GM18858 (cell line): ENCODE measurements at regions not wholly inside any gene's neighbourhood (a gene's known extent, or its start where the extent isn't known, plus 50 kb on each side); places are given as distances from the start of the nearest gene placed in this dataset.
"Not testable (repeated sequence)": the region's sequence is repeated elsewhere in the genome, so short reads cannot be mapped to it uniquely, and the experiment has no call there.

Experiments
- ATAC-seq: cut with Tn5 transposase; IDR thresholded peaks from one replicate; pipeline ENCODE4 v1.9.1; 2021; ENCODE audit not compliant: unreplicated experiment

GRCh38 chr6:156612361-156612760 lies 164.8 kb upstream of the ARID1B start:
- ATAC-seq, result no peak

DNA sequence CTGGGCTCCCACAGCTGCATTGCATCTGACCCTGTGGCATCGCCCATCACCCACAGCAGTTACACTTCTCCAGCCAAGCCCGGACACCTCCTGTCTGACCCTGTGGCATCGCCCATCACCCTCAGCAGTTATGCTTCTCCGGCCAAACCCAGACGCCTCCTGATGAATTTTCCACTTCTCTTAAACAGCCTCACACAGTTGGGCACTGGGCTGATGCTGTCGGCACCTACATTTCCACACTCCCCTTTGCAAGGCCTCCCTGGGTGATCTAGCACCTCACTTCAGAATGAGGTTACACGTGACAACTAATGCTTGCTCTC lies 175.2 kb upstream of the ARID1B start:
- no peak for ATAC-seq

- ATAC-seq, result no peak
Observed at GRCh38 chr6:156601152-156602065, 175.8 kb upstream of the ARID1B start.

- no peak for ATAC-seq
Observed at GRCh38 chr6:156600678-156601077, 176.5 kb upstream of the ARID1B start.

- ATAC-seq, result no peak
Observed at GRCh38 chr6:156599978-156600590, 177.1 kb upstream of the ARID1B start.

- ATAC-seq, result no peak
Observed at GRCh38 chr6:156599366-156599765, 177.8 kb upstream of the ARID1B start.

GRCh38 chr6:156598855-156599180 lies 178.4 kb upstream of the ARID1B start:
- no peak for ATAC-seq

DNA sequence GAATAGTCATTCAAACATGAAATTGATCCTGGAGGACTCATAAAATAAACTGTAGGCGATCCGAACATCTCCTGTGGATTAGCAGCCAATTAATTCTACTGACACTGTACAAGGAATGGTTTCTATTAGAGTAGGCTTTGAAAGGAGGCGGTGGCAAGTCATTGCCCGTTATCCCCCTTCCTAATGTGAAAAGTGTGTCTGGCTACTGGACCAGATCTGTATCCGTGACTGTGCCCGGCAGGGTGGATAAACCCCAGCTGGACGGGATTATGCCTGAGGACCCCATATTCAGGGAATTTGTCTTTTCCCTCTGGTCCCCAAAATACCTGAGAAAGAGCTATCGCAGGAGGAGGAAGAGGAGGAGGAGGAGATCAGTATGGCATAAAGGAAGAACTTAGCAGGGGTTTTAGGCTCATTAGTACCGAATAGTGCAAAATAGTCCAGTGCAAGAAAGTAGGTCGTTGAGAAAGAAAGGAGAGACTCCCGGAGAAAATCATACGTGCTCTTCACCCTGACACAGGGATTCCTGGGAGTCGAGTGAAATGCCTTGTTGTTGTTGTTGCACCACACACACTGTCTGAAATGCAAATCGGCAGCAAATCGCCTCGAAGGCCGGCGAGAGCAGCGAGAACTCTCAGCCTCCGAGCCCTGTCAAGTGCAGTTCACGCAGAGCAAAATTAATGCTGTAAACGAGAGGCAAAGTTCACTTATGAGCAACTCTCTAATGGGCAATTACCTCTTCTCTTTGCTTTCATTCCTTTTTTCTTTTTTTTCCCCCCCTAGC lies 178.9 kb upstream of the ARID1B start:
- ATAC-seq, result no peak

GRCh38 chr6:156597095-156597494 lies 180.1 kb upstream of the ARID1B start:
- no peak for ATAC-seq

DNA sequence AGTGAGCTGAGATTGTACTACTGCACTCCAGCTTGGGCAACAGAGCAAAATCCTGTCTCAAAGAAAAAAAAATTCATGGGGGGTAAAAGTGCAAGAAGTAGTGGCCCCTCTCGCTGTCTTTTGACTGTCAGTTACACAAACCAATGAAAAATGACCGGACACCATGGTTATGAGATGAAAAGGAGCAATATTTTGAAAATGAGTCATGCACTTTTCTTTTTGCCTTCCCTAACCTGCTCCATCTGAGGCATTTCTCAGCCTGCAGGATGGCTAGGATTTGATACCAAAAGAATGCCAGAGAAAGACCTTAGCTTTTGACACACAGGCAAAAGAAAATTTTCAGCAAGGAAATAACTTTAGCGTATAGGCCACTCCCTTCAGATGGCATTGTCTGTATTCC lies 181.7 kb upstream of the ARID1B start:
- ATAC-seq, result no peak

DNA sequence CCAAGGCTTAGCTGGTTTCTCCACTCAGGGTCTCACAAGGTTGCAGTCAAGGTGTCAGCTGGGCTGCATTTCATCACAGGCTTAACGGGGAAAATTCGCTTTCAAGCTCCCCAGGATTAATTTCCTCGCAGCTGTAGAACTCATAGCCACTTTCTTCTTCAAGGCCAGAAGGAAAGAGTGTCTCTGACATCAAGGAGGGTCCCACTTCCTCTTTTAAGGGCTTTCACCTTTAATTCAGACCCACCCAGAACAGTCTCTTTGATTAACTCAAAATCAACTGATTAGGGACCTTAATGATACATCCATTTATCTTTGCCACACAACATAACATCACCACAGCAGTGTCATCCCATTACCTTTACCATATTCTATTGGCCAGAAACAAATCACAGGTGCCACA lies 183.3 kb upstream of the ARID1B start:
- no peak for ATAC-seq

DNA sequence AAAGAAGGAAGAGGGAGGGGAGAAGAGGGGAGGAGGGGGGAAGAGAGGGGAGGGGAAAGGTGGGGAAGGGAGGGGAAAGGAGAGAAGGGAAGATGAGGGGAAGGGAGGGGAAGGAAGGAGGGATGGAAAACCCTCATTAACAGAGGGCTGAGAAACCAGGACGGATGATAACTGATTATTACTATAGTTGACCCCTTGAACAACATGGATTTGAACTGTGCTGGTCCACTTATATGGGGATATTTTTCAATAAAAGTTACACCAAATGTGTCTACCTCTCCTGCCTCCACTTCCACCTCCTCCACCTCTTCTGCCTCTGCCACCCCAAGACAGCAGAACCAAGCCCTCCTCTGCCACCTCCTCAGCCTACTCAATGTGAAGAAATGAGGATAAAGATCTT lies 184.1 kb upstream of the ARID1B start:
- no peak for ATAC-seq

- ATAC-seq, result no peak
Observed at GRCh38 chr6:156590482-156590881, 186.7 kb upstream of the ARID1B start.

DNA sequence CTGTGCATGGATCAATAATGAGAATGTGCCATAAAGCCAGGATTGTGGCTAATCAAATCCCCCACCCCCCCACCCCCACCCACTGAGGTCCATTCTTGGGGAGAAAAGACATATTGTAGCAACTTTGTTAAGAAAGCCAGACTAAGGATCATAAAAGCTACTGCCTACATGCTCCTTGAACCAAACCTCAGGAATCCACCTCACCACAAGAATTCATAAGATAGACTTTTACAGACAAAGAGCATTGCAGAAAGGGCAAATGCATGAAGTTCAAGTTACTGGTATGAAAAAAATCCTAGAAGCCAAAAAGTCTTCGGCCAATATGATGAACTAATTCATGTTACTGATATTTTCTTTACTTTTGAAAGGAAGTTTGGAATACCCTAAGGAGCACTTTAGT lies 187.9 kb upstream of the ARID1B start:
- no peak for ATAC-seq

- ATAC-seq, result no peak
Observed at GRCh38 chr6:156587751-156588301, 189.4 kb upstream of the ARID1B start.

GRCh38 chr6:156587071-156587470 lies 190.1 kb upstream of the ARID1B start:
- no peak for ATAC-seq

GRCh38 chr6:156585859-156586258 lies 191.3 kb upstream of the ARID1B start:
- ATAC-seq, result no peak

DNA sequence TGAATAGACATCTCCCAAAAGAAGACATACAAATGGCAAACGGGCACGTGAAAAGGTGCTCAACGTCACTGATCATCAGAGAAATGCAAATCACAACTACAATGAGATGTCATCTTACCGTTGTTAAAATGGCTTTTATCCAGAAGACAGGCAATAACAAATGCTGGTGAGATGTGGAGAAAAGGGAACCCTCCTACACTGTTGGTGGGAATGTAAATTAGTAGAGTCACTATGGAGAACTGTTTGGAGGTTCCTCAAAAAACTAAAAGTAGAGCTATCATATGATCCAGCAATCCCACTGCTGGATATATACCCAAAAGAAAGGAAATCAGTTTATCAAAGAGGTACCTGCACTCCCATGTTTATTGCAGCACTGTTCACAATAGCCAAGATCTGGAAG lies 193.1 kb upstream of the ARID1B start:
- ATAC-seq, result not testable (repeated sequence)

- ATAC-seq, result no peak
Observed at GRCh38 chr6:156583083-156583482, 194.1 kb upstream of the ARID1B start.

GRCh38 chr6:156582509-156582992 lies 194.6 kb upstream of the ARID1B start:
- ATAC-seq, result no peak

GRCh38 chr6:156579564-156579963 lies 197.6 kb upstream of the ARID1B start:
- ATAC-seq, result no peak

DNA sequence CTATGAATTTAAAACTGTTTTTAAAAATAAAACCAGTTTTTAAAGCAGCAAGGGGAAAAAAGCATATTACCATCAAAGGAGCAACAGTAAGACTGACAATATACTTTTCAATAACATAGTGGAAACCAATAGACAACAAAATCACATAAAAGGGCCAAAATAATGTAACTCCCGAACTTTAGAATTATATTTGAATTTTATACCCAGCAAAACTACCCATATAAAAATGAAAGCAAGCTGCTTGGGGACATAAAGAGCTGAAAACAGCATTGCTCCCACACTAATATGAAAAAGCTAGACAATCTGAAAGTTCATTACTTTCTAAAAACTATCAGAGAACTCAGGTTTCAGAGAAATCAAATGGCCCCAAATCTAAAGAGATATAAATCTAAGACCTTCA lies 199.4 kb upstream of the ARID1B start:
- no peak for ATAC-seq
